AG04450 (cell line): ENCODE measurements at regions not wholly inside any gene's neighbourhood (a gene's known extent, or its start where the extent isn't known, plus 50 kb on each side); places are given as distances from the start of the nearest gene placed in this dataset.

Experiments used
- CTCF ChIA-PET: fragments of 300-600, 350-600 bp; formaldehyde crosslinking; extraction: SDS; loops from one replicate; lab custom pipeline; 2022; ENCODE audit warnings: antibody characterized with exemption, inconsistent platforms; lab: Charles Lee
- POLR2A ChIA-PET: fragments of 350-600 bp; formaldehyde crosslinking; extraction: SDS; loops from one replicate; lab custom pipeline; 2021; ENCODE audit warnings: antibody characterized with exemption, inconsistent platforms; lab: Yijun Ruan, JAX
- DNase-seq: peaks from one replicate; pipeline ENCODE4 v3.0.0-alpha.2; 2011; ENCODE audit warnings: low read depth, low spot score
- H3K27ac ChIP-seq: one replicate; pipeline ENCODE4 v1.5.1; 2012; ENCODE audit warnings: low read depth, low read length, control low read depth
- H3K27me3 ChIP-seq: one replicate; pipeline ENCODE4 v1.6.0; 2012; ENCODE audit warnings: low read length; ENCODE audit not compliant: control insufficient read depth, insufficient read depth
- H3K4me3 ChIP-seq: 2 replicates; pipeline ENCODE4 v1.5.1; 2011; ENCODE audit warnings: mild to moderate bottlenecking, low read depth, low read length, control low read depth
- H3K9me3 ChIP-seq: 2 replicates; pipeline ENCODE4 v1.5.1; 2012; ENCODE audit warnings: low read length; ENCODE audit not compliant: control insufficient read depth, insufficient read depth
- TF ChIP-seq, protein P1 (sequence below): IDR thresholded peaks from 2 replicates; pipeline ENCODE4 v1.5.1; 2011; ENCODE audit warnings: low read depth, low read length, control low read depth, inconsistent platforms

DNA sequence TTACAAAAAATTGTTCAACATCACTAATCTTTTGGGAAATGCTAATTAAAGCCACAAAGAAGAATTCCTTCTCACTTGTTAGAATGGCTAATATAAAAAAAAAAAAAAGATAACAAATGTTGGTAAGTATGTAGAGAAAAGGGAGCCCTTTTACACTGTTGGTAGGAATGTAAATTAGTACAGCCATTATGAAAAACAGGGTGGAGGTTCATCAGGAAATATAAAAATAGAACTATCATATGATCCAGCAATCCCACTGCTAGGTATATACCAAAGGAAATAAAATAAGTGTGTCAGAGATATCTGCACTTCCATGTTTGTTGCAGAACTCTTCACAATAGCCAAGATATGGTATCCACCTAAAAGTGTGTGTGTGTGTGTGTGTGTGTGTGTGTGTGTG is 83.5 kb upstream of the RGMB start:
- ChIA-PET CTCF (no interaction called here), POLR2A (no interaction called here)
- no peak for DNase-seq
- Histone ChIP-seq H3K27me3 (no peaks in the 10 kb centered on the region), H3K9me3 (peaks cover 3% of the 10 kb centered on the region; the same call in 1 of the 2 replicates), H3K4me3 (no peak overlapping the region), H3K27ac (no peak overlapping the region)
- TF ChIP-seq, protein P1, sequence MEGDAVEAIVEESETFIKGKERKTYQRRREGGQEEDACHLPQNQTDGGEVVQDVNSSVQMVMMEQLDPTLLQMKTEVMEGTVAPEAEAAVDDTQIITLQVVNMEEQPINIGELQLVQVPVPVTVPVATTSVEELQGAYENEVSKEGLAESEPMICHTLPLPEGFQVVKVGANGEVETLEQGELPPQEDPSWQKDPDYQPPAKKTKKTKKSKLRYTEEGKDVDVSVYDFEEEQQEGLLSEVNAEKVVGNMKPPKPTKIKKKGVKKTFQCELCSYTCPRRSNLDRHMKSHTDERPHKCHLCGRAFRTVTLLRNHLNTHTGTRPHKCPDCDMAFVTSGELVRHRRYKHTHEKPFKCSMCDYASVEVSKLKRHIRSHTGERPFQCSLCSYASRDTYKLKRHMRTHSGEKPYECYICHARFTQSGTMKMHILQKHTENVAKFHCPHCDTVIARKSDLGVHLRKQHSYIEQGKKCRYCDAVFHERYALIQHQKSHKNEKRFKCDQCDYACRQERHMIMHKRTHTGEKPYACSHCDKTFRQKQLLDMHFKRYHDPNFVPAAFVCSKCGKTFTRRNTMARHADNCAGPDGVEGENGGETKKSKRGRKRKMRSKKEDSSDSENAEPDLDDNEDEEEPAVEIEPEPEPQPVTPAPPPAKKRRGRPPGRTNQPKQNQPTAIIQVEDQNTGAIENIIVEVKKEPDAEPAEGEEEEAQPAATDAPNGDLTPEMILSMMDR = no peak

DNA sequence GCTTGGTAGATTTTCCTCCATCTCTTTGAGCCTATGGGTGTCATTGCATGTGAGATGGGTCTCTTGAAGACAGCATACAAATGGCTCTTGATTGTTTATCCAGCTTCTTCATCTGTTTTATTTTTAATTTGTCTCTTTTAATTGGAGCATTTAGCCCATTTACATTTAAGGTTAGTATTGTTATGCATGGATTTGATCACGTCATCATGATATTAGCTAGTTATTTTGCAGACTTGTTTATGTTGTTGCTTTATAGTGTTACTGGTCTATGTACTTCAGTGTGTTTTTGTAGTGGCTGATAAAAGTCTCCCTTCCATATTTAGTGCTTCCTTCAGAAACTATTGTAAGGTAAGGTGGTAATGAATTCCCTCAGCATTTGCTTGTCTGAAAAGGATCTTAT is 78.6 kb upstream of the RGMB start:
- TF ChIP-seq, protein P1 = no peak
- H3K27ac ChIP-seq = no peak overlapping the region
- no peak overlapping the region for H3K4me3 ChIP-seq
- DNase-seq = no peak
- H3K9me3 ChIP-seq = no peaks in the 10 kb centered on the region
- ChIA-PET CTCF (interaction anchor here (2.0 kb wide), 1 partner anchor 74 kb away, joined by 4 read pairs; no protein-coding TSS in a partner anchor), POLR2A (no interaction called here)
- no peaks in the 10 kb centered on the region for H3K27me3 ChIP-seq

DNA sequence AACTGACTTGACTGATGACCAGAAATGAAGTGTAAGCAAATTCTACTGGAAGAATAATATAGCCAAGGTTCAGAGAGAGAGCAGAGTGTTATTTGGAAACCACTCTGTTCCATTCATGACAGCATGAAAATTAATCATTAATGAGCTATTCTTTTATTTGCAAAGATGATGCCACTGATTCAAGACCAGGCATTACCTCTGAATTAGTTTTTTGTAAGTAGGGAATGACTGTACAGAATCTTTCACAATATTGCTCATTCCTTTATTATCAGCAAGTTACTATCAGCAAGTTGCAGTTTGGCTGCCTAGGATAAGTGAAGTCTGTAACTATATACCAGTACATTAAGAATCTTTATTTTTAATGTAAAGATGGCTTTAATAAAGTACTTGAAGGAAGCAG is 75.1 kb upstream of the RGMB start:
- Histone ChIP-seq H3K27me3 (no peaks in the 10 kb centered on the region), H3K27ac (no peak overlapping the region), H3K9me3 (peaks cover 8% of the 10 kb centered on the region; the same call in 1 of the 2 replicates), H3K4me3 (no peak overlapping the region)
- DNase-seq = no peak
- ChIA-PET POLR2A (no interaction called here), CTCF (no interaction called here)
- TF ChIP-seq, protein P1 = no peak

DNA sequence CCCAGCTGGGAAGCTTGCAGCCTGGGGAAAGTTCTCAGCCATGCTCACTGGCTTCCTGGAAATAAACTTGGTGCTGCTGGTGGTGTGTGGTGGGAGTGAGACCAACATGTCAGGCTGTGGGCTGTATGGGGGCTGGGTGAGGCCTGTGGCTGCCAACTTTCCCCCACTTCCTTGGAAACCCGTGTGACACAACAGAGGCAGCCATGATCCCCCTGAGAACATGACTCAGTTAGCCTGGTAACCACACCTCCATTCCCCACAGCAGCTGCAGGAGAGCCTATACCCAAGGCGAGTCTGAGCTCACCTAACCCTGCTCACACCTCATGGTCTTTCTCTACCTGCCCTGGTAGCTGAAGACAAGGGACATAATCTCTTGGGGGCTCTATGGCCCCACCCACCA is 72.7 kb upstream of the RGMB start:
- TF ChIP-seq, protein P1 = no peak
- Histone ChIP-seq H3K9me3 (peaks cover 8% of the 10 kb centered on the region; the same call in 1 of the 2 replicates), H3K27me3 (no peaks in the 10 kb centered on the region), H3K4me3 (no peak overlapping the region), H3K27ac (no peak overlapping the region)
- CTCF ChIA-PET = no interaction called here
- POLR2A ChIA-PET = no interaction called here
- DNase-seq = no peak

DNA sequence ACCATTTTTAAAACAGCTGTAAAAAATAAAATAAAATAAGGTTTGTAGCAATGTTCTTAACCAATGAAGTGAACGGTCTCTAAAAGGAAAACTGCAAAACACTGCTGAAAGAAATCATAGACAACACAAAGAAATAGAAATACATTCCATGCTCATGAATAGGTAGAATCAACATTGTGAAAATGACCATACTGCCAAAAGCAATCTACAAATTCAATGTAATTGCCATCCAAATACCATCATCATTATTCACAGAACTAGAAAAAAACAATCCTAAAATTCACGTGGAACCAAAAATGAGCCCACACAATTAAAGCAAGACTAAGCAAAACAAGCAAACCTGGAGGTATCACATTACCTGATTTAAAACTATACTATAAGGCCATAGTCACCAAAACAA is 67.6 kb upstream of the RGMB start:
- TF ChIP-seq, protein P1 = no peak
- Histone ChIP-seq H3K4me3 (no peak overlapping the region), H3K27ac (no peak overlapping the region), H3K27me3 (no peaks in the 10 kb centered on the region), H3K9me3 (peaks cover 5% of the 10 kb centered on the region; the same call in 1 of the 2 replicates)
- DNase-seq = no peak
- ChIA-PET POLR2A (no interaction called here), CTCF (no interaction called here)
